ENCODE measurements at regions not wholly inside any gene's neighbourhood (a gene's known extent, or its start where the extent isn't known, plus 50 kb on each side); places are given as distances from the start of the nearest gene placed in this dataset.
"Not testable (repeated sequence)": the region's sequence is repeated elsewhere in the genome, so short reads cannot be mapped to it uniquely, and the experiment has no call there.

- H3K4me3 ChIP-seq (ENCODE audit: insufficient read depth, low read depth, low read length, poor library complexity, severe bottlenecking): peak overlapping the region; percentile 60
- H3K27me3 ChIP-seq (replicated peaks; ENCODE audit: control insufficient read depth, insufficient read depth, low read length, poor library complexity, severe bottlenecking): no peaks in the 10 kb centered on the region
- peak; percentile 25 to 46 (median 43) for DNase-seq
- no peaks in the 10 kb centered on the region for H3K9me3 ChIP-seq (ENCODE audit: control insufficient read depth, low read length)
- H3K36me3 ChIP-seq (ENCODE audit: control insufficient read depth, insufficient read depth, low read length): no peaks in the 10 kb centered on the region
- peaks cover 12% of the 10 kb centered on the region for H3K4me1 ChIP-seq (ENCODE audit: control insufficient read depth, insufficient read depth, low read length, poor library complexity, severe bottlenecking)
- H3K27ac ChIP-seq (ENCODE audit: insufficient read depth, low read length, poor library complexity, severe bottlenecking): peak overlapping the region; percentile 93
These were observed 75.2 kb downstream of the OR2B2 start for GRCh38 chr6:27836783-27837624.

GRCh38 chr6:27836141-27836782 lies 75.9 kb downstream of the OR2B2 start:
- no peak for DNase-seq
- Histone ChIP-seq H3K27me3 (replicated peaks; ENCODE audit: control insufficient read depth, insufficient read depth, low read length, poor library complexity, severe bottlenecking) (no peaks in the 10 kb centered on the region), H3K4me1 (ENCODE audit: control insufficient read depth, insufficient read depth, low read length, poor library complexity, severe bottlenecking) (peaks cover 12% of the 10 kb centered on the region)

DNA sequence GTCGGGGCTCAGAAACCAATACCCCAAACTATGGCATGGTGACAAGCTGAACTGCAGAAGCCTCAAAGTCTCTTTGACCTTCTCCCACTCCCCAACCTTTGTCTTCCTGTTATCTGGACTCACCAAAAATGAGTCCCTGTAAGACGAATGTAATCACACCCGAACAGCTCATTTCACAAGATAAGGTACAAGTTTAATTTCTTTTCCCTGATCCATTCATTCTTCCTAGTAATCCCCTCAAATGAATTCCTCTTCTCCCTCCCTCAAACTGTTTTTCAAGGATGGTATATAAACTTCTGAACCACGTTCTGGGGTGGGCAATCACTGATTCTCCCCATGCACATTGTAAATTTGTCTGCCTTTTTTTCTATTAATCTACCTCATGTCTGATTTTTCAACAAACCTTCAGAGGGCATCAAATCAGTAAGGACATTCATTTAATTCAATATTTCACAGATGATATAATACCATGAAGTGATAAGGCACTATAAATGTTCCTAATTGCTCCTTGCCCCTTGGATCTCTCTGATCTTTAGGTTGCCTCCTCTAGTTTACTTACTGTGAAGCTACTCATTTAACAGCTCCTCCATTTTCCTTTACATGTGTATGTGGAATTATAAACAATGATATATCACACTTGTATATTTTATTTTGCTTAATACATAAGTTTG lies 77.2 kb downstream of the OR2B2 start:
- Histone ChIP-seq H3K27me3 (replicated peaks; ENCODE audit: control insufficient read depth, insufficient read depth, low read length, poor library complexity, severe bottlenecking) (no peaks in the 10 kb centered on the region), H3K4me1 (ENCODE audit: control insufficient read depth, insufficient read depth, low read length, poor library complexity, severe bottlenecking) (peaks cover 12% of the 10 kb centered on the region), H3K36me3 (ENCODE audit: control insufficient read depth, insufficient read depth, low read length) (no peaks in the 10 kb centered on the region), H3K27ac (ENCODE audit: insufficient read depth, low read length, poor library complexity, severe bottlenecking) (no peak overlapping the region), H3K4me3 (ENCODE audit: insufficient read depth, low read depth, low read length, poor library complexity, severe bottlenecking) (no peak overlapping the region), H3K9me3 (ENCODE audit: control insufficient read depth, low read length) (no peaks in the 10 kb centered on the region)
- DNase-seq: no peak

More at GRCh38 chr6:27836141-27836782, 75.9 kb downstream of the OR2B2 start:
- no peaks in the 10 kb centered on the region for H3K9me3 ChIP-seq (ENCODE audit: control insufficient read depth, low read length)
- peak overlapping the region; percentile 60 for H3K4me3 ChIP-seq (ENCODE audit: insufficient read depth, low read depth, low read length, poor library complexity, severe bottlenecking)
- H3K36me3 ChIP-seq (ENCODE audit: control insufficient read depth, insufficient read depth, low read length): no peaks in the 10 kb centered on the region
- peak overlapping the region; percentile 93 for H3K27ac ChIP-seq (ENCODE audit: insufficient read depth, low read length, poor library complexity, severe bottlenecking)

DNA sequence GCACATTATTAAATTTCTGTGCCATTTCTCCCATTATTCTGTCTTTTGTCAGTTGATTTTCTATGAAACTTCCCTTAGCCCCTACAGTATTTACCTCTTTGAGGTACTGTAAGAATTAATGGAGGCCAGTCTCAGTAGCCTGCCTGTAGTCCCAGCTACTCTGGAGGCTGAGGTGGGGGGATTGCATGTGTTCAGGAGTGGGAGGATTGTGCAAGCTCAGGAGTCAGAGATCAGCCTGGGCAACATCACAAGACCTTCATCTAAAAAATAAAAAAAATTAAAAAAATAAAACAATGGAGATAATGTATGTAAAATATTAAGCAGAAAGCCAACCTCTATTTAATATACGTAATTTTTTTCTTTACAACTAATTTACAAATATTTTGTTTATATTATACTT lies 77.8 kb downstream of the OR2B2 start:
- no peak overlapping the region for H3K27ac ChIP-seq (ENCODE audit: insufficient read depth, low read length, poor library complexity, severe bottlenecking)
- peaks cover 16% of the 10 kb centered on the region for H3K4me1 ChIP-seq (ENCODE audit: control insufficient read depth, insufficient read depth, low read length, poor library complexity, severe bottlenecking)
- no peak overlapping the region for H3K4me3 ChIP-seq (ENCODE audit: insufficient read depth, low read depth, low read length, poor library complexity, severe bottlenecking)
- H3K9me3 ChIP-seq (ENCODE audit: control insufficient read depth, low read length): no peaks in the 10 kb centered on the region
- no peaks in the 10 kb centered on the region for H3K27me3 ChIP-seq (replicated peaks; ENCODE audit: control insufficient read depth, insufficient read depth, low read length, poor library complexity, severe bottlenecking)
- no peak for DNase-seq
- H3K36me3 ChIP-seq (ENCODE audit: control insufficient read depth, insufficient read depth, low read length): no peaks in the 10 kb centered on the region

DNA sequence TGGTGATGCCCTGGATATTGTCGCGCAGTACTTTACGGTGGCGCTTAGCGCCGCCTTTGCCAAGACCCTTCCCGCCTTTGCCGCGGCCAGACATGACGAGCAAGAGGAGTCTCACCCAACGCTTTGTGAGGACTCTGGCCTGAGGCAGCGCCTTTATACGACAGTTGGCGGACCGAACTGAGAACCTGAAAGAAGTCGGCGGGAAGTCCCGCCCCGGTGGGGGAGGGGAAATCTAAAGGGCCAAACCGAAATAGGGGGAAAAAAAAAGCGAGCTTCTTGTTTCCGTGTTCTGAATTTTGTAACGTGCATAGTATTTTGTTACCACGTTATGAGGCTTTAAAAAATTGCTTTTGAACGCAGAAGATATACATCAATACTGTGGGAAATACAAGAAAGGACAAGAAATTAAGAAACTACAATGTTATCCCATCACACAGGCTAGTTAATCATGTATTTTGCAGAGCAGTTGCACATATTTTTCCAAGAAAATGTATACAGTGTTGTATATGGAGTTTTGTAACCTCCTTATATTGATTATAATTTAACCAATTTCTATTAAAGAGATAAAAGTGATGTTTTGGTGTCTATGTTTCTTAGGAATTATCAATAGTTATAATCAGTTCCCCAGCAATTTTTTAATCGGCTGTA lies 80.6 kb downstream of the OR2B2 start:
- peak; percentile 42 to 67 (median 60) for DNase-seq
- peaks cover 10% of the 10 kb centered on the region for H3K4me1 ChIP-seq (ENCODE audit: control insufficient read depth, insufficient read depth, low read length, poor library complexity, severe bottlenecking)
- H3K4me3 ChIP-seq (ENCODE audit: insufficient read depth, low read depth, low read length, poor library complexity, severe bottlenecking): peak overlapping the region; percentile 51
- H3K36me3 ChIP-seq (ENCODE audit: control insufficient read depth, insufficient read depth, low read length); H3K27me3 ChIP-seq (replicated peaks; ENCODE audit: control insufficient read depth, insufficient read depth, low read length, poor library complexity, severe bottlenecking); H3K9me3 ChIP-seq (ENCODE audit: control insufficient read depth, low read length): not testable (repeated sequence)
- peak overlapping the region; percentile 77 for H3K27ac ChIP-seq (ENCODE audit: insufficient read depth, low read length, poor library complexity, severe bottlenecking)

- not testable (repeated sequence) for H3K36me3 ChIP-seq (ENCODE audit: control insufficient read depth, insufficient read depth, low read length); H3K9me3 ChIP-seq (ENCODE audit: control insufficient read depth, low read length); H3K4me1 ChIP-seq (ENCODE audit: control insufficient read depth, insufficient read depth, low read length, poor library complexity, severe bottlenecking); H3K27me3 ChIP-seq (replicated peaks; ENCODE audit: control insufficient read depth, insufficient read depth, low read length, poor library complexity, severe bottlenecking)
- peak; percentile 19 to 35 (median 27) for DNase-seq
- Histone ChIP-seq H3K27ac (ENCODE audit: insufficient read depth, low read length, poor library complexity, severe bottlenecking) (peak overlapping the region; percentile 77), H3K4me3 (ENCODE audit: insufficient read depth, low read depth, low read length, poor library complexity, severe bottlenecking) (peak overlapping the region; percentile 51)
These were observed 81.4 kb downstream of the OR2B2 start for GRCh38 chr6:27830600-27831433.

- peak overlapping the region; percentile 51 for H3K4me3 ChIP-seq (ENCODE audit: insufficient read depth, low read depth, low read length, poor library complexity, severe bottlenecking)
- H3K27ac ChIP-seq (ENCODE audit: insufficient read depth, low read length, poor library complexity, severe bottlenecking): peak overlapping the region; percentile 77
- no peaks in the 10 kb centered on the region for H3K9me3 ChIP-seq (ENCODE audit: control insufficient read depth, low read length)
- DNase-seq: no peak
- peaks cover 4% of the 10 kb centered on the region for H3K4me1 ChIP-seq (ENCODE audit: control insufficient read depth, insufficient read depth, low read length, poor library complexity, severe bottlenecking)
- no peaks in the 10 kb centered on the region for H3K27me3 ChIP-seq (replicated peaks; ENCODE audit: control insufficient read depth, insufficient read depth, low read length, poor library complexity, severe bottlenecking)
- H3K36me3 ChIP-seq (ENCODE audit: control insufficient read depth, insufficient read depth, low read length): no peaks in the 10 kb centered on the region
These were observed 82.0 kb downstream of the OR2B2 start for GRCh38 chr6:27830212-27830599.

- Histone ChIP-seq H3K4me3 (ENCODE audit: insufficient read depth, low read depth, low read length, poor library complexity, severe bottlenecking) (no peak overlapping the region), H3K4me1 (ENCODE audit: control insufficient read depth, insufficient read depth, low read length, poor library complexity, severe bottlenecking) (peaks cover 4% of the 10 kb centered on the region), H3K27ac (ENCODE audit: insufficient read depth, low read length, poor library complexity, severe bottlenecking) (peak overlapping the region; percentile 77), H3K36me3 (ENCODE audit: control insufficient read depth, insufficient read depth, low read length) (no peaks in the 10 kb centered on the region), H3K9me3 (ENCODE audit: control insufficient read depth, low read length) (no peaks in the 10 kb centered on the region), H3K27me3 (replicated peaks; ENCODE audit: control insufficient read depth, insufficient read depth, low read length, poor library complexity, severe bottlenecking) (no peaks in the 10 kb centered on the region)
- no peak for DNase-seq
These were observed 82.6 kb downstream of the OR2B2 start for GRCh38 chr6:27829453-27830211.

- DNase-seq; H3K27me3 ChIP-seq (replicated peaks; ENCODE audit: control insufficient read depth, insufficient read depth, low read length, poor library complexity, severe bottlenecking); H3K36me3 ChIP-seq (ENCODE audit: control insufficient read depth, insufficient read depth, low read length); H3K27ac ChIP-seq (ENCODE audit: insufficient read depth, low read length, poor library complexity, severe bottlenecking); H3K9me3 ChIP-seq (ENCODE audit: control insufficient read depth, low read length); H3K4me3 ChIP-seq (ENCODE audit: insufficient read depth, low read depth, low read length, poor library complexity, severe bottlenecking): not testable (repeated sequence)
- H3K4me1 ChIP-seq (ENCODE audit: control insufficient read depth, insufficient read depth, low read length, poor library complexity, severe bottlenecking): peaks cover 11% of the 10 kb centered on the region
These were observed 84.7 kb downstream of the OR2B2 start for GRCh38 chr6:27827477-27827876.

All from effector memory CD4-positive, alpha-beta T cell (primary cell).